ENCODE measurements at regions not wholly inside any gene's neighbourhood (a gene's known extent, or its start where the extent isn't known, plus 50 kb on each side); places are given as distances from the start of the nearest gene placed in this dataset.
"Not testable (repeated sequence)": the region's sequence is repeated elsewhere in the genome, so short reads cannot be mapped to it uniquely, and the experiment has no call there.

- not testable (repeated sequence) for TF ChIP-seq EZH2 (IDR thresholded peaks at IDR 0.05; ENCODE audit: insufficient read depth, poor library complexity, severe bottlenecking); EZH2phosphoT487 (IDR thresholded peaks at IDR 0.05; ENCODE audit: insufficient read depth, low read depth)
Measured at GRCh38 chr16:5282152-5282551, 184.6 kb upstream of the EEF2KMT start.

All from GM23248 (cell line).